ENCODE measurements at regions not wholly inside any gene's neighbourhood (a gene's known extent, or its start where the extent isn't known, plus 50 kb on each side); places are given as distances from the start of the nearest gene placed in this dataset.

- no peak for TF ChIP-seq MAFK (conservative IDR thresholded peaks at IDR 0.05 in 1 of 2, IDR thresholded peaks at IDR 0.05 in 1 of 2; ENCODE audit: low read length in 2 of 2)
- TF ChIP-seq SRSF1 (optimal IDR thresholded peaks at IDR 0.05; ENCODE audit: low read depth, low read length): no peak
- TF ChIP-seq MYPOP (CRISPR knock-in tag; IDR thresholded peaks at IDR 0.05): no peak
Measured at GRCh38 chr11:106326087-106326486, 248.6 kb downstream of the AASDHPPT start (continued).

GRCh38 chr11:106327134-106327533 lies 249.7 kb downstream of the AASDHPPT start:
- ChIA-PET CTCF (ENCODE audit: low intra/inter-chr PET ratio, low total read pairs) (no interaction called here), POLR2A (no interaction called here)
- no peaks in the 10 kb centered on the region for H3K79me2 ChIP-seq (ENCODE audit: insufficient read depth, low read length)
- peaks cover 48% of the 10 kb centered on the region for H3K9me3 ChIP-seq (ENCODE audit: low read length)
- no peak for DNase-seq (ENCODE audit: low spot score)
- H3K4me2 ChIP-seq (ENCODE audit: low read depth, low read length): no peak overlapping the region
- H3K4me3 ChIP-seq (replicated peaks in 1 of 3; ENCODE audit: insufficient read depth in 1 of 3, low read depth in 2 of 3, low read length in 3 of 3): no peak overlapping the region
- WGBS (ENCODE audit: low lambda C conversion rate): 34% methylated on average over 3 of the region's 3 CpGs
- H4K20me1 ChIP-seq (ENCODE audit: insufficient read depth, low read length): no peaks in the 10 kb centered on the region
- ATAC-seq: no peak
- no peaks in the 10 kb centered on the region for H3K4me1 ChIP-seq (ENCODE audit: insufficient read depth, low read length)
- in situ Hi-C loops (cut with HindIII; ENCODE audit: extremely low pct_ligation_motif_present, low pct_unique_long_range_greater_than_20kb): no loop called here
- no peak overlapping the region for H3K9ac ChIP-seq (ENCODE audit: insufficient read depth, low read depth, low read length)
- no peak for FAIRE-seq
- no peak overlapping the region for H3K27ac ChIP-seq (ENCODE audit: extremely low read length, insufficient read depth, low read length)
- no peaks in the 10 kb centered on the region for H3K36me3 ChIP-seq (replicated peaks in 1 of 2; ENCODE audit: control insufficient read depth in 1 of 2, insufficient read depth in 2 of 2, low read length in 2 of 2)
- no TSS peak for BruUV-seq (replicated peaks)
- no peak for TF ChIP-seq SOX6 (IDR thresholded peaks at IDR 0.05)
- no peak for TF ChIP-seq SOX6 (CRISPR knock-in tag; IDR thresholded peaks at IDR 0.05)
- no peak for TF ChIP-seq RBM22 (optimal IDR thresholded peaks at IDR 0.05; ENCODE audit: low read length)
- no peak for TF ChIP-seq STAG1 (CRISPR knock-in tag; IDR thresholded peaks at IDR 0.05)
- no peak for TF ChIP-seq ZNF33B (CRISPR knock-in tag; IDR thresholded peaks at IDR 0.05)
- no peak for TF ChIP-seq JDP2 (CRISPR knock-in tag; IDR thresholded peaks at IDR 0.05; ENCODE audit: borderline replicate concordance)
- TF ChIP-seq LRRFIP1 (CRISPR knock-in tag; conservative IDR thresholded peaks at IDR 0.05): no peak
- TF ChIP-seq TOPORS (CRISPR knock-in tag; IDR thresholded peaks at IDR 0.05): no peak
- TF ChIP-seq CAMTA2 (CRISPR knock-in tag; IDR thresholded peaks at IDR 0.05; ENCODE audit: borderline replicate concordance): no peak
- TF ChIP-seq HOXA5 (CRISPR knock-in tag; IDR thresholded peaks at IDR 0.05): no peak
- TF ChIP-seq ZNF576 (CRISPR knock-in tag; IDR thresholded peaks at IDR 0.05): no peak
- intact Hi-C loops (cut with micrococcal nuclease; ENCODE audit: unreplicated experiment): no loop called here
- H2AFZ ChIP-seq (ENCODE audit: low read length): no peak overlapping the region
- no peaks in the 10 kb centered on the region for H3K27me3 ChIP-seq (ENCODE audit: control insufficient read depth in 1 of 2, insufficient read depth in 2 of 2, low read length in 2 of 2)
